Upper lobe of left lung (tissue), 4 donors: ENCODE measurements at regions not wholly inside any gene's neighbourhood (a gene's known extent, or its start where the extent isn't known, plus 50 kb on each side); places are given as distances from the start of the nearest gene placed in this dataset.

Source experiments
- EP300 ChIP-seq, 4 donors: sonication (generic); formaldehyde crosslinking; IDR thresholded peaks; one replicate each; pipeline ENCODE4 v1.5.1; 2017; ENCODE audit warnings: antibody characterized with exemption in 4 of 4, control low read depth in 2 of 4
- POLR2A ChIP-seq, 4 donors: fragments of 450-650 bp; IDR thresholded peaks; one replicate each; pipeline ENCODE4 v1.5.1; 2016 to 2017; ENCODE audit warnings: antibody characterized with exemption in 4 of 4, mild to moderate bottlenecking in 2 of 4
- TF ChIP-seq, protein P1 (sequence below), 6 experiments: fragments of 450-650 bp in 4 of 6; fragments of 200-600 bp in 2 of 6; sonication (generic) in 2 of 6; IDR thresholded peaks; one replicate each; pipeline ENCODE4 v1.5.1; 2016 to 2019; ENCODE audit warnings: antibody characterized with exemption in 6 of 6

DNA sequence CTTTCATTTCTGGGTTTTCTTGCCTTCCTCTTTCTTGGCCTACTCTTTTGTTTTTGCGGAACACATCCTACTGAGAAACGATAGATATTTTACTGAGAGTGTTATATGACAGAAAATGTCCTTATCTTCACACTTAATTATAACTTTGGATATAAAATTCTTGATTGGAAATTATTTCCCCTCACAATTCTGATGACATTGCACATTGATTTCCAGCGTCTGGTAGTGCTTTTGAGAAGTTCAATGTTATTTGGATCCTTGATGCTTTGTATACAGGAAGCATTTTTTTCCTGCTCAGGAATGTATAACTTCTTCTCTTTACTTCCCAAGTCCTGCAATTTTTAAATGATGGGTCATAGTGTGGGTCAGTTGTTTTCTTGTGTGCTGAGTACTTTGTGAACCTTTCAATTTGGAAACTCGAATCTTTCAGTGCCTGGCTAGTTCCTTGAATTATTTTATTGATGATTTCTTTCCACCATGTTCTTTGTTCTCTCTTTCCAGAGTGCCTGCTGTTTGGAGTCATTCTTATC lies 183.9 kb downstream of the PDCD6IP start:
- TF ChIP-seq, protein P1, sequence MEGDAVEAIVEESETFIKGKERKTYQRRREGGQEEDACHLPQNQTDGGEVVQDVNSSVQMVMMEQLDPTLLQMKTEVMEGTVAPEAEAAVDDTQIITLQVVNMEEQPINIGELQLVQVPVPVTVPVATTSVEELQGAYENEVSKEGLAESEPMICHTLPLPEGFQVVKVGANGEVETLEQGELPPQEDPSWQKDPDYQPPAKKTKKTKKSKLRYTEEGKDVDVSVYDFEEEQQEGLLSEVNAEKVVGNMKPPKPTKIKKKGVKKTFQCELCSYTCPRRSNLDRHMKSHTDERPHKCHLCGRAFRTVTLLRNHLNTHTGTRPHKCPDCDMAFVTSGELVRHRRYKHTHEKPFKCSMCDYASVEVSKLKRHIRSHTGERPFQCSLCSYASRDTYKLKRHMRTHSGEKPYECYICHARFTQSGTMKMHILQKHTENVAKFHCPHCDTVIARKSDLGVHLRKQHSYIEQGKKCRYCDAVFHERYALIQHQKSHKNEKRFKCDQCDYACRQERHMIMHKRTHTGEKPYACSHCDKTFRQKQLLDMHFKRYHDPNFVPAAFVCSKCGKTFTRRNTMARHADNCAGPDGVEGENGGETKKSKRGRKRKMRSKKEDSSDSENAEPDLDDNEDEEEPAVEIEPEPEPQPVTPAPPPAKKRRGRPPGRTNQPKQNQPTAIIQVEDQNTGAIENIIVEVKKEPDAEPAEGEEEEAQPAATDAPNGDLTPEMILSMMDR (IDR thresholded peaks at IDR 0.05): no peak
- TF ChIP-seq POLR2A (IDR thresholded peaks at IDR 0.05): no peak
- TF ChIP-seq EP300 (IDR thresholded peaks at IDR 0.05): no peak
